Thymus (tissue), 11 donors: ENCODE measurements at regions not wholly inside any gene's neighbourhood (a gene's known extent, or its start where the extent isn't known, plus 50 kb on each side); places are given as distances from the start of the nearest gene placed in this dataset.

ENCODE experiments used
- DNase-seq, 9 donors: peaks; one replicate each; pipeline ENCODE4 v3.0.0-alpha.2; 2013; ENCODE audit warnings: low spot score in 9 of 9, low read depth in 6 of 9, missing footprints in 1 of 9
- H3K27ac ChIP-seq, 2 donors: one replicate each; pipeline ENCODE4 v1.5.1; 2013; ENCODE audit warnings: control low read depth in 1 of 2, low read depth in 1 of 2, low read length in 1 of 2, mild to moderate bottlenecking in 1 of 2, moderate library complexity in 1 of 2
- H3K27me3 ChIP-seq, 2 donors: one replicate each; pipeline ENCODE4 v1.5.1; 2013; ENCODE audit warnings: low read length in 1 of 2; ENCODE audit not compliant: control insufficient read depth in 2 of 2, insufficient read depth in 1 of 2
- H3K36me3 ChIP-seq, 2 donors: one replicate each; pipeline ENCODE4 v1.5.1; 2013; ENCODE audit warnings: low read length in 1 of 2, mild to moderate bottlenecking in 1 of 2, moderate library complexity in 1 of 2; ENCODE audit not compliant: control insufficient read depth in 2 of 2, insufficient read depth in 2 of 2
- H3K4me1 ChIP-seq, 2 donors: one replicate each; pipeline ENCODE4 v1.5.1; 2013; ENCODE audit warnings: low read length in 2 of 2; ENCODE audit not compliant: control insufficient read depth in 2 of 2, insufficient read depth in 2 of 2
- H3K4me3 ChIP-seq, 2 donors: one replicate each; pipeline ENCODE4 v1.5.1; 2013; ENCODE audit warnings: low read length in 2 of 2, control low read depth in 1 of 2, mild to moderate bottlenecking in 1 of 2
- H3K9me3 ChIP-seq, 2 donors: one replicate each; pipeline ENCODE4 v1.5.1; 2013; ENCODE audit warnings: low read length in 1 of 2, mild to moderate bottlenecking in 1 of 2; ENCODE audit not compliant: control insufficient read depth in 2 of 2, insufficient read depth in 1 of 2
- WGBS: extraction: QIAGEN DNeasy Blood & Tissue Kit; methylation state at CpG from one replicate; pipeline ENCODE4 v1.1.7; 2013; 5-methylcytosine and 5-hydroxymethylcytosine counted together
- donor health status: healthy.

- H3K27me3 ChIP-seq: no peaks in the 10 kb centered on the region
- no peak overlapping the region for H3K27ac ChIP-seq
- H3K36me3 ChIP-seq: no peaks in the 10 kb centered on the region
- no peaks in the 10 kb centered on the region for H3K4me1 ChIP-seq
- no peak for DNase-seq
- 95% methylated on average over 2 of the region's 2 CpGs for WGBS
- H3K4me3 ChIP-seq: no peak overlapping the region
- no peaks in the 10 kb centered on the region for H3K9me3 ChIP-seq
Measured at GRCh38 chr5:135231289-135231688, 167.7 kb downstream of the MACROH2A1 start.

- Histone ChIP-seq H3K27ac (no peak overlapping the region), H3K4me1 (no peaks in the 10 kb centered on the region), H3K27me3 (no peaks in the 10 kb centered on the region), H3K36me3 (no peaks in the 10 kb centered on the region), H3K9me3 (no peaks in the 10 kb centered on the region), H3K4me3 (no peak overlapping the region)
- 83% methylated on average over 12 of the region's 12 CpGs for WGBS
- no peak for DNase-seq
Measured at GRCh38 chr5:135230251-135230925, 168.6 kb downstream of the MACROH2A1 start.

GRCh38 chr5:135229679-135230132 lies 169.3 kb downstream of the MACROH2A1 start:
- no peaks in the 10 kb centered on the region for H3K27me3 ChIP-seq
- DNase-seq: no peak
- H3K9me3 ChIP-seq: no peaks in the 10 kb centered on the region
- 95% methylated on average over 4 of the region's 4 CpGs for whole genome bisulfite sequencing
- H3K4me3 ChIP-seq: no peak overlapping the region
- H3K4me1 ChIP-seq: no peaks in the 10 kb centered on the region
- H3K36me3 ChIP-seq: no peaks in the 10 kb centered on the region
- no peak overlapping the region for H3K27ac ChIP-seq

- H3K27ac ChIP-seq: no peak overlapping the region
- no peaks in the 10 kb centered on the region for H3K36me3 ChIP-seq
- WGBS: 96% methylated on average over 2 of the region's 2 CpGs
- H3K9me3 ChIP-seq: no peaks in the 10 kb centered on the region
- H3K4me3 ChIP-seq: no peak overlapping the region
- H3K4me1 ChIP-seq: no peaks in the 10 kb centered on the region
- DNase-seq: no peak
- H3K27me3 ChIP-seq: no peaks in the 10 kb centered on the region
Measured at GRCh38 chr5:135229122-135229521, 169.9 kb downstream of the MACROH2A1 start.

GRCh38 chr5:135228222-135228621 lies 170.8 kb downstream of the MACROH2A1 start:
- Histone ChIP-seq H3K27ac (no peak overlapping the region), H3K36me3 (no peaks in the 10 kb centered on the region), H3K4me3 (no peak overlapping the region), H3K9me3 (no peaks in the 10 kb centered on the region), H3K4me1 (no peaks in the 10 kb centered on the region), H3K27me3 (no peaks in the 10 kb centered on the region)
- 94% methylated on average over 1 of the region's 1 CpG for WGBS
- DNase-seq: no peak

GRCh38 chr5:135227064-135228022 lies 171.7 kb downstream of the MACROH2A1 start:
- no peak for DNase-seq
- no peaks in the 10 kb centered on the region for H3K9me3 ChIP-seq
- H3K36me3 ChIP-seq: no peaks in the 10 kb centered on the region
- no peak overlapping the region for H3K4me3 ChIP-seq
- no peaks in the 10 kb centered on the region for H3K4me1 ChIP-seq
- no peak overlapping the region for H3K27ac ChIP-seq
- WGBS: 69% methylated on average over 6 of the region's 6 CpGs
- no peaks in the 10 kb centered on the region for H3K27me3 ChIP-seq

GRCh38 chr5:135225856-135226560 lies 173.0 kb downstream of the MACROH2A1 start:
- no peaks in the 10 kb centered on the region for H3K36me3 ChIP-seq
- WGBS: 72% methylated on average over 16 of the region's 16 CpGs
- no peaks in the 10 kb centered on the region for H3K9me3 ChIP-seq
- H3K4me1 ChIP-seq: no peaks in the 10 kb centered on the region
- no peak overlapping the region for H3K27ac ChIP-seq
- H3K27me3 ChIP-seq: no peaks in the 10 kb centered on the region
- H3K4me3 ChIP-seq: no peak overlapping the region
- DNase-seq: no peak

GRCh38 chr5:135223891-135224625 lies 175.0 kb downstream of the MACROH2A1 start:
- Histone ChIP-seq H3K9me3 (no peaks in the 10 kb centered on the region), H3K27me3 (no peaks in the 10 kb centered on the region), H3K4me1 (no peaks in the 10 kb centered on the region), H3K27ac (no peak overlapping the region), H3K4me3 (no peak overlapping the region), H3K36me3 (no peaks in the 10 kb centered on the region)
- 73% methylated on average over 5 of the region's 5 CpGs for WGBS
- no peak for DNase-seq
